NCI-H146 treated with DMSO at 0.1 percent for 48 hours (cell line): ENCODE measurements at regions not wholly inside any gene's neighbourhood (a gene's known extent, or its start where the extent isn't known, plus 50 kb on each side); places are given as distances from the start of the nearest gene placed in this dataset.

Experiments used
- DNase-seq: peaks from one replicate; lab custom pipeline; 2025; ENCODE audit not compliant: unreplicated experiment; lab: John Stamatoyannopoulos, UW

DNA sequence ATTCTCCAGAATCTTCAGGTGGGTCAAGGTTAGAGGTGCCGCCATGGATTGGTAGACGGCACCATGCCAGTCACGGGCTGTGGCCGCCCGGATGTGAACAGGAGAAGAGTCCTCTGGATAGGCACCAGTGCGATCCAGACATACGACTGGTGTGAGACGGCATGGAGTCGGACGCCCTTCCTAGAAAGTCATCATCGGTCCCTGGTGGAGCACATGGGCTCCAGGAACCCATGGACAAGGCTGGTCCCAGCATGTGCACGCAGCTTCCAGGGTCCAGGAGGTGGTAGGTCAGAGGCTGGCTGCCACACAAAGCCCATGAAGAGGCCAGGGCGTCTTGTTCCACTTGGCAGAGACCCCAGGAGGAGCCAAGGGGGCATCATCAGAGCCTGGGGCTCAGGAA, 276.1 kb upstream of the LRRC3B start:
- DNase-seq, result no peak

DNA sequence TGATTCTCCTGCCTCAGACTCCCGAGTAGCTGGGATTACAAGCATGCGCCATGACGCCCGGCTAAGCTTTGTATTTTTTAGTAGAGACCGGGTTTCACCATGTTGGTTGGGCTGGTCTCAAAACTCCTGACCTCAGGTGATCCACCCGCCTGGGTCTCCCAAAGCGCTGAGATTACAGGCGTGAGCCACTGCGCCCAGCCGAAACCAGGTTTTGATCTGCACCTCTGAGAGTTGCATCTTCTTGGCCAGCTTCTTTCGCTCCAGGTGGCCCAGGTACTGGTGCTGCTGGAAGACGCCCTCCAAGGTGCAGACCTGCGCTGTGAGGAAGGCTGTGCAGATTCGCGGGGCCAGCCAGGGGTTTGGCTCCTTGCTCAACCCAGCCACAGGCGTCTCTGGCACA, 275.4 kb upstream of the LRRC3B start:
- DNase-seq, result no peak

DNA sequence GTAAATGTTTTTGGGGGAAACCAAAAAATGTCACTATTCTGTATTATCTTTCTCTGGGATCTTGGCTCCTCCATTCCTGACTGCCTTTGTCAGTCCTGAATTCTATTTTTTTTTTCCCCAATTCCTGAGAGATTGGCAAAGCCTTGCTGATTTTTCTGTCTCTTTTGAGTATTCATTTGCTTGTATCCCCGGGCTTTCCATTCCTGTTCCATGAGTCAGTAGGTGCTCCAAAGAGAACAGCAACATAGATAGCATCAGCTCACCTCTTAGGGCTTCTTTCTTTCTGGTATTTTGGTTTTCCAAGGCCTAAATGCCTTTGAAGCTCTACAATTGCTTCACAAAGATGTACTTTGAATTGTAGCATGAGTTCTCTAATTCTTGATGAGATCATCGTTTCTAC, 271.7 kb upstream of the LRRC3B start:
- DNase-seq, result no peak

DNA sequence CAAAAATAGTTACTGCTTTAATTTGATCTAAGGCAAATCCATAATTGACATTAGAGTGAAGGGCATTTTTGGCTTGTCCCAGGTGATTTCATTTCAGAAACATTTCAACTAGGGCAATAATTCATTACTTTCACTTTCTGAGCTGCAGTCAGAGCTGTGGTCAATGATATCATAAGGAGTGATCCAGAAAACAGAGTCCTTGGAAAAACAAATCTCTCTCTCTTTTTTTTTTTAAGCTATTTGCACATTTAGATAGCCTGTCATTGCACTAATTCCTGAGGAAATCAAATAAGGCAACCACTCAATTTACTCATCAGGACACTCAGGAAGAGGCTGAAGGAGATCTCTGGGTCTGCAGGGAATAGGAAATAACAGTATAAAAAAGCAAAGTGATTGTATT, 269.5 kb upstream of the LRRC3B start:
- DNase-seq, result no peak

DNA sequence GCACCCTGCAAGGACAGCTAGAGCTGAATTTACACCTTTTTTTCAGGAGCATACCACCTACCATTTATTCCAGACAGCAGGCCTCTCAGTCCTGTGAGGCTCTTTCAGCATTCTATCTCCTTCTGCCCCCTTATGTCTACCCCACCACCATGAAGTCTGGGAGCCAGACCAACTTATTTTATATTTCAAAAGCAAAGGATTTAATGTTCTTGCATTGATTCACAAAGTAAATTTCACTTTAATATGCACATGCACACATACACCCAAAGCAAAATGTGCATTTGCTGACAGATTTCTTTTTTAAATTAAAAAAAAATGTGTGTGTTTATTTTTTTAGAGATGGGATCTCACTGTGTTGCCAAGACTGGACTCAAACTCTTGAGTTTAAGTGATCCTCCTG, 264.2 kb upstream of the LRRC3B start:
- DNase-seq, result no peak

DNA sequence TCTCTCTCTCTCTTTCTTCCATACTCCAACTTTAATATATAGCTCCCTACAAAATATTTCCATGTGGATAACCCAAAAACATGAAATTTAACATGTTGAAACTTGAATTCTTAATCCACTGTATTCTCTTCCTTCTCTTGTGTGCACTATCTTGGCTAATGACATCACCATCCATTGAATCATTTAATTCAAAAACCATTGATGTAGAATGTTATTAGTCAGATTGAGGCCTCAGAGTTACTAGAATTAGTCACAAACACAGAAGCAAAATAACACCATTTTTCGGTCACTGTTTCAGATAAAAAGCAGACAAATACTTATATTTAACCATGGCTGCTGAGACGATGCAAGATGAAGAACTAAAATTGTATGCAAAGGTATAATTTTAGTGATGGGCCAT, 256.9 kb upstream of the LRRC3B start:
- no peak for DNase-seq

DNA sequence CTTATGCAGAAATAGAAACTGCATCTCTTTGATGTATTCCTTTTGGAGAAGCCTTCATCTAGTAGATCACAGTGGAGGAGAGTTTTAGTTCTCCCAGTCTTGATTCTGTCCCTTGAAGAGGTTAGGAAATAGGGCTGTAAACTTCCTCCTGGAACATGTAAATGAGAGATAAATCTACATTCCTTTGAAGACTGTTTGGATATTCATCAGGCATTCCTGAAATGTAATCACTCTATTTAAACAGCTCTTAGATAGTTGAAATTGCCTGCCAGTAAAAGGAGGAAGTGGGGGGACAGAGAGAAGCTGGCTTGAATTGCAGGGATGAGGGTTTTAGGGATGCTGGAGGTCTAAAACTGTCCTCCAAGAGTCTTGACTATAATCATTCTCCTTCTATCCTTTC, 254.3 kb upstream of the LRRC3B start:
- DNase-seq, result no peak

DNA sequence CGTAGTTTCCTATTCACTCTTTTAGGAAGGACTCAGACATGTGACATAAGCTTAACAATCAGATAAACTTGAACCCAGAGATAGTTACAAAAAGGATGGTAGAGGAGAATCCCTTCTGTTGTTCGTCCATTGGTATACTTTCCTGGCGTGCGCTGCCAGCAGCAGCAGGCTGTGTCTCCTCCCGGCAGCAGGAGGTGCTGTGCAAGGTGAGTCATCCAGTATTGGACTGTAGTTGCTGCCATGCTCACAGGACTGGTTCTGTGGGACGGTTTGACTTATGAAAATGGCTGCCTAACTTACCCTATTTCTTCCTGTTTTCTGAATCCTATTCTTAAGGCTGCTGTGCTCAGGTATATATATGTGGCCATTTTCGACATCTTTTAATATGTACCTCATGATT, 253.4 kb upstream of the LRRC3B start:
- DNase-seq, result no peak

DNA sequence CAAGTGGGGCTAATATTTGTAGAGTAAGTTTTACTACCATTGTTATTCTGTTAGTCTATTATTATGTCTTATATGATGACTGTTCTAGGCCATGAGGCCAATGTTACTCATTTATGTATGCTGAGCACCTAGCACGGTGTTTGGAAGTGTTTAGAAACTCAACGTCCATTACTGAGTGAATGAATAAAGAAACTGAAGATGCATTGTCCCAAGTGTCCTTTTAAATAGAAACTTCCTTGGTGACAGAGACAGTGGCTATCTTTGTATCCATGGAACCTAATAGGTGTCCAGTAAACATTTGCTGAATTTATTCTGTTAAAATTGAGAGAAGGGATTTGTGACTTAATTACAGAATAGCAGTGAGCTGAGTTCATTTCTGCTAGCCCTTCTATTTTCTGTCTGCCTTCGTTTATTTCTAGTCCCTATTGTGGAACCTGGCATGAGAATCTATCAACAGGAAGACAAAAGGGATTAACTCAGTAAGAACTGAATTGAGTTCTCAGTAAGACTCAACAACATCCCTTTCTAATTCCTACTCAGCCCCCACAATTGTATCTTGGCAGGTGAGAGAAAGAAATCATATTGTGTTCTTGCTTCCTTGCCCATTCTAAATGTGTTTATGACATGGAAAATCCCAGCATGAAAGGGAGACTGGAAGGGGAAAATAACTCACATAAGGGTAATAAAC, 246.6 kb upstream of the LRRC3B start:
- no peak for DNase-seq

DNA sequence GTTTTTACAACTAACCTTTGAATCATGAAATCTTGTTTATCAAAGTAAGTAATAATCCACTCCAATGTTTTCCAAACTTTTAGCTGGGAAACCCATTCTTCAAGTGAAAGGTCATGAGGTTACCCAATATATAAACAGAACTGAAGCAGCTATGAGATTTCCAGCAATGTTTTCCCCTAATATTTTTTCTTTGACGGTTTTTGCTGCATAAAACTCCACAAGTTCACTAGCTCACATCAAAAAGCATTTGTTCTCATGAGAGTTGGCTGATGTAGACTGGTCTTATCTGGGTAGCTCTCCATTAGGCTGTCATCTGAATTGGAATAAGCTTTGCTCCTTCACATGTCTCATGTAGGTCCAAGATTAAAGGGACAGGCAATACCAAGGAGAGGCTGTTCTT, 241.2 kb upstream of the LRRC3B start:
- DNase-seq, result no peak

DNA sequence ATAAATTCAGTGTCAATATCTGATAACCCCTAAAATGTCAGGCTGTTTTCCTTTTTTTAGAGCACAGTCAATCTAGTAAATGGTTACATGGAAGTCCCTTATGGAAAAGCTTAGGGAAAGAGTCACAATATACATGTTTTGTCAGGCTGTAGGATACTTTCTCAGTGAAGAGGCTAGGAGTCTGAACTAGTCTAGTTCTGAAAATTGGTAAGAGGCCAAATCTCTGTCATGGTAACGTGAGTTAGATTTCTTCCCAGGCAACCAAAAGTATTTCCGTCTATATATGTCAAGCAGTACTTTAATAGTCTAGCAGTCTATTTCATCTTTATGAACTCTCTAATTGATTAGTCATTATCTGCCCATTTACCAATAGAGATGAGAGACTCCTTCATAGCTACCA, 215.9 kb upstream of the LRRC3B start:
- DNase-seq, result no peak

DNA sequence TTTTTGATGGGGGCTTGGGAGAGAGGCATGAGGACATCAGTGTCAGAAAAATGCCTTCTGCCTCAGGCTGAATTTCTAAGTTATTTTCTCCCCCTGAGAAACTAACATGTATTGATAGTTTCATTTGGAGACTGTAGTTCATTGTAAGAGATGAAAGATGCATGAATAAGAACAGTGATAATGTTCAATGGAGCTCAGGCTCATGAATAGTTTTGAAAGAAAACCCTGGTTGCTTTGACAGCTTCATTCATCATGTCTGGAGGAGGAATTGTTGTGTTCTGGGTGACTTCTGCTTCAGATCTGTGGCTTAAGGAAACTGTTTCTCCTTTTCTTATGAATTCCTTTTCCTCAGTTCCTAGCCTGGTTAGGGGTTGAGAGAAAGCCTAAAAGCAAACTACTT, 204.0 kb upstream of the LRRC3B start:
- no peak for DNase-seq

DNA sequence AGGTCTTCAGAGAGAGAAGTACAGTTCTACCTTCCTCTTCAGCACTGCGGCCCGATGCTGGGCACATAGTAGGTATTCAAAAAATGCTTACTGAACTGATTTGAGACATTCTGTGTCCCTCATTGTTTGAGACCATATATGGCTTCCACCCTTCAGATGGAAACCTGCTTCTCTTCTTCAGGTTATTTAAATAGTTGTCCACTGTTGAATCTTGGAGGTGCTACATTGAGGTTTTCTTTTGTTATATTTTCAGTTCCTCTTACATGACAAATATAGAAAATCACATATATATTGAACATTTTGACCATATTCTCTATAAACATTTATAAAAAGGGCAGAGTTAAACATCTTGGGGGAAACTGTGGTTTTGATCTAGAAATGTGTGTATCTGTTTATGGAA, 200.2 kb upstream of the LRRC3B start:
- DNase-seq, result no peak

DNA sequence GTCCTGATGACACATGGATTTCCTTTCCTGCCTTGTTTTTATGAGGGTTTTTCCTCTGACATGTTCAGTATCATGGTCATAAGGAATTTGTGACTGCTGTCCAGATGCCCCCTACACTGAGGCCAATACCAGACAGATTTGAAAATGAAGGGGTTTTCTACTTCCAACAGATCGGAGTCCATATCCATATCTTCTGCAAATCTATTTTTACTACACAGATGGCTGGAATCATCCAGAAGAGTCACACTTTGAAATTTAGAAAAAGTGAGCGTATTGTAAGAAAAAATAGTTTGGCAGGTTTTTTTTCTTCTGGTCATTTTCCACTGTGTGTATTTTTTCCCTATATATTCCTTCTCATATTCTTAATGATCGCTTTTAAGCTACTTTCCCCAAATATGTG, 197.5 kb upstream of the LRRC3B start:
- no peak for DNase-seq

DNA sequence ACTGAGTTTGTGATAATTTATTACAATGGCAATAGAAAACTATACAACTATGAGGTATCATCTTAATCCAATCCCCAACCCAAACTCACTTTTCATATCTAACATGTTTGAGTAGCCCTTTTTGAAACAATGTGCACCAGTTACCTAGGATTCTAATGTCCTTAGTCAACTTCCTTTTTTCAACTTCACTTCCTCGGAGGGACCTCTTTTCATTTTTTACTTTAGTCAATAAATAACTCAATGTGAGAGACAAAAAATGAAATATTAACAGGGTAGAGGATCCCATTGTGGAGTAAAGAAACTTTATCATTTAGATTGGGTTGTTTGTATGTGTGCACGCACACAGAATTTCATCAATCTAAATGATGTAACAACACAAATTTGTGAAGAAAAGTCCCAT, 193.6 kb upstream of the LRRC3B start:
- no peak for DNase-seq

DNA sequence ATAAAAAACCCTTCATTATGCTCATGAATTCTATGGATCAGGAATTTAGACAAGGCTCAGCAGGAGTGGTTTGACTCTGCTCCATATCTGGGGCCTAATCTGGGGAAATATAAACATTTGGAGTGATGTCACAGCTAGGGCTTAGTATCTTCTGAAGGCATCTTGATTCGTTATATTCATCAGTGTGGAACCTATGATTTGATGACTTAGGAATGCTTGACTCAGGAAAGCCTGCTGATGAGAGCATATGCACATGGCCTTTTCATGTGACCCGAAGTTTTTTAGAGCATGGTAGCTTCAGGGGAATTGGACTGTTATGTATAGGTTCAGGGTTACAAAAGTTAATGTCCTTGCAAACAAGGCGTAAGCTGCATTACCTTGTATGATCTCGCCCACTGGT, 184.9 kb upstream of the LRRC3B start:
- no peak for DNase-seq

DNA sequence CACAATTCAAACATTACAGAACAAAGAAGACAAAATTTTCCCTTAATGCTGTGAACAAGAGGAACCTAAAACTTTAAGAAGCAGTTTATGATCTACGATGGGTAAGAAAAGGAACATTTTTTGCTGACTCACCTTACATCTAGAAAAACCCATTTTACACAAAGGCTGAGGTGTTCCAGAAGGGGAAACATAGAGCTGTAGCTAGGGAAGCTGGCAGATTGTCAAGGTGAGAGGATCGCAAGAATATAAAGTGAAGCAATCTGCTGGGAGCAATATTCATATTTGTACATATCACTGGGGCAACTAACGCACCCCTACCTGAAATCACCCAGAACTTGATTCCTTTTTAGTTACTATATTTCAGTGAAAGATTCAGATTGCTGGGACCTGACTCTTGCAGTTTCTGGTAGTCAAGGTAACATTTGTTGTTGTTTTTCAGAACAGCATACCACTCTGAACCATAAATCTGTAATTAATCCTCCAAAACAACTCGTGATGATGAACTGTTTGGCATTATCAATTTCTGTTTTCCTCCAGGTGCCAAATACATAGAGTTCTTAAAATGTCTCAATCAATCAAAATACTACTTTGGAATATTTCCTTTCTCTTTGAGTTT, 184.1 kb upstream of the LRRC3B start:
- DNase-seq, result no peak

DNA sequence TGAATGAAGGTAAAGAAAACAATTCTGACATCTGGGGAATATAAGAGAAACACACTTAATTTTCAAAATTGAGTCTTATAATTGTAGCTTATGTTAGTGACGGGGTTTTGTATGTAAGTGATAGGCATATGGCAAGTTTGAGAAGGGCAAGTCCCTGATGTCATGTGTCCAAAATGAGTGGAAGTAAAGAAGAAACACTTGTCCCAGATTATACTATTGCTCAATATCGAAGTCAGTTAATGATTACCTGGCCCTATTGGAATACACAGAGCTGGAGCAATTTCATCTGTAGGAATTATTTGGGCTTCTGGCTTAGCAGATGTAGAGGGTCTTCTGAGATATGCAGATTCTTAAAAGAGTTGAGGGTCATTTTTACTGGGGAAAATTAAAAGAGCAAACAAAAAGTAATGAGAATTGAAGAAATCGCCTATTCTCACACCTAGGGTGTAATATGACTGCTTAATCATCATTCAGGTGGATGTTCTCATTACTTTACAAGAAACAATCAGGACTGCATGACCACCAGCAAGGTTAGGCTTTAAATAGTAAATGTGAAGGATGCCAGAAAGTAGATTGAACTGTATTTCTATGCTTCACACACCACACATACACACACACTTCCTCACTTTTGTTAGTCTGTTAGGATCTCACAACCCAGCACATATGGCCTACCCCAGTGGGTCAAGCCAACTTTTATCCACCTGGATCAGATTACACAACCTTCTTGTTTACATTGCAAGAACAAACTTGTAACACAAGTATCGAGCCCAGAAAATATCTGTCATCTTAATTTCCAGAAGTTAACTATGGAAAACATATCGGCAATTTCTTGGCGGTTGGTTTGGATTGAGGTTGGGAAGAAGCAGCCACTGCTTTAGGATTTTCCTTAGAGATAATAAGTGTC, 183.3 kb upstream of the LRRC3B start:
- no peak for DNase-seq

DNA sequence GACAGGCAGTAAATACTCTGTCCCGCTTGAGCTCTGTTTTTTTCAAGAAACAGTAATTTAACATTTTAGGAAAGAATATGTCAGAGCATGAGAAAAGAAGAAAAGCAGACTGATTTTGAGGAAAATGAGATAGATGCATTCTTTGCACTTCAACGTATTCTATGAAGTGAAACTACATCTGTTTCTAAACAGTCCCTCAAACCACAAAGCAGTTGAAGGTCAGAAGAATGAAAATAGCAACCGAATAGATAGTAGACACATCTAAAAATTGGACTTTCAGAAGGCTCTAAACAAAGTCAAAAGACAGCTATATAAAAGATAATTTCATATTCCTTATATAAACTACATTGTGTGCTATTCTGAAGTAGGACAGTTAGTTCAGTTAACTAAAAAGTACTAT, 172.6 kb upstream of the LRRC3B start:
- DNase-seq, result no peak

DNA sequence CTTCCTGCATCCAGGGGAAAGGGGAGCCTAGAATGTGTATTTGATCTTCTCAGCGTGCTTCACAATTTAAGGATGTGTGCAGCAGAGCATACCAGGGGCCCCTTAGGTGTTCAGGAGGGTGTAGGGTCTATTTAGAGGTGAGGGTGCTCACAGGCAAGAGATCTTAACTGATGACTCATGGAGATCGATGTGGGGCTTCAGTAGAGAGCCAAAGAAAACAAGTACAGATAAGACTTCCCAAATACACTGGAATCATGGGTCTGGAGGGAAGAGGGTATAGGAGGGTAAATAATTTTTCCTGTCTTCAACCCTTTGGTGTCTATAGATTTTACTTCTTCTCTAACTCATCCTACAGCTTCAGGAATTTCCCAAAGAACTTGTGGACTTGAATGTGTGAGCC, 170.2 kb upstream of the LRRC3B start:
- no peak for DNase-seq

DNA sequence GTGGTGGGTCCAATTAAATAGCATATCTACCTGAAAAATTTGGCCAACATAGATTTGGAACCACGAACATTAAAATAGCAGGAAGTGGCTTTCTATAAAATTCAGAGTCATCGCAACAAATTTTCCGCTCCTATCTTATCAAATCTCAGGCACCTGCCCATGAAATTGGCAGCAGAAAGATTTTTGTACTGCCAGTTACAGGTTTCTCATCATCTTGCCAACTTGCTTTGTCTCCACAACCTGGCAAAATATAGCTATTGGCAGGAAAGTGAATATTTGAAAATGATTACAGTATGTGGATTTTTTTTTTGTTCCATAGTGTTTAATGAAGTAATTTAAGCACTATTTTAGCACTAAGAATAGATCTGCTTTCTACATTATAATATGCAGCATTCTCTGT, 161.6 kb upstream of the LRRC3B start:
- DNase-seq, result no peak

DNA sequence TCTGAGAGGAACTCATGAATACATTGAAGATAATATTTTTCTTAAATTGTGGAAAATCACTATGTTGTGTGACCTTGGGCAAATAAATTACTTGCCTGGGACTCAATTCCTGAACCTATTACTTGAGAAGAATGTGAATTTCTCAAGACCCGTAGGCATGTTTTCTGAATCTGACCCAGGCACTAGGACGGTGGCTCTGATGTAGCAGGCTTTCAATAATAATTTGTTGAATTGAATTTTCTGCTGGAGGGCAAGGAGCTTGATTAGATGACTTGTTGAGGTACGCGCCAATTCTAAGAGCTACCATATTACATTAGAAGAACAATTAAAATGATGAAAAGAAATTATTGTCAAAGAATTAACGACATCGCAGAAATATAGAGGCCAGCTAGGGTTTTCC, 150.2 kb upstream of the LRRC3B start:
- no peak for DNase-seq
